ENCODE measurements at regions not wholly inside any gene's neighbourhood (a gene's known extent, or its start where the extent isn't known, plus 50 kb on each side); places are given as distances from the start of the nearest gene placed in this dataset.

DNA sequence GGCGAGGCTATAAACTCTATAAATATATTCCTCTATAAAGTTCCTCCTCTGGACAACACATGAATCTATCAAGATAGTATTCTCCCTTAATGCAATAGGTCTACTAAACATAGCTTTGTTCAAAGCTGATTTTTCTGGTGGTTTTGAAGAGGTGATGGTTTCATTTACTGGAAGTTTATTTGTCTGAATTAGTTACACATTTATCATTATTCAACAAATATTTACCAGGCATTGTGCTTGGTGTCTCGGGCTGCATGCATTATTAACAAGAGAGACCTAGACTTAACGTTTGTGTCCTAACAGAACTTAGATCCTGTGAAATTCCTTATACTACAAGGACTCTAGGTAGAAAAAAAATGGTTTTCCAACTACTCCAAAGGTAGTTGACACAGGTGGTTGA is 511.4 kb upstream of the B3GALT2 start:
- ATAC-seq, result no peak
- no peak for DNase-seq
- Histone ChIP-seq H3K4me1 (no peaks in the 10 kb centered on the region), H3K4me3 (no peak overlapping the region), H3K27me3 (no peaks in the 10 kb centered on the region), H3K36me3 (no peaks in the 10 kb centered on the region), H3K9me3 (no peaks in the 10 kb centered on the region), H3K27ac (no peak overlapping the region)
- in situ Hi-C loops (cut with MboI; ENCODE audit: low sequenced_read_pairs in 4 of 4), result no loop called here
- TF ChIP-seq POLR2A (IDR thresholded peaks at IDR 0.05), result no peak
- TF ChIP-seq, protein P1, sequence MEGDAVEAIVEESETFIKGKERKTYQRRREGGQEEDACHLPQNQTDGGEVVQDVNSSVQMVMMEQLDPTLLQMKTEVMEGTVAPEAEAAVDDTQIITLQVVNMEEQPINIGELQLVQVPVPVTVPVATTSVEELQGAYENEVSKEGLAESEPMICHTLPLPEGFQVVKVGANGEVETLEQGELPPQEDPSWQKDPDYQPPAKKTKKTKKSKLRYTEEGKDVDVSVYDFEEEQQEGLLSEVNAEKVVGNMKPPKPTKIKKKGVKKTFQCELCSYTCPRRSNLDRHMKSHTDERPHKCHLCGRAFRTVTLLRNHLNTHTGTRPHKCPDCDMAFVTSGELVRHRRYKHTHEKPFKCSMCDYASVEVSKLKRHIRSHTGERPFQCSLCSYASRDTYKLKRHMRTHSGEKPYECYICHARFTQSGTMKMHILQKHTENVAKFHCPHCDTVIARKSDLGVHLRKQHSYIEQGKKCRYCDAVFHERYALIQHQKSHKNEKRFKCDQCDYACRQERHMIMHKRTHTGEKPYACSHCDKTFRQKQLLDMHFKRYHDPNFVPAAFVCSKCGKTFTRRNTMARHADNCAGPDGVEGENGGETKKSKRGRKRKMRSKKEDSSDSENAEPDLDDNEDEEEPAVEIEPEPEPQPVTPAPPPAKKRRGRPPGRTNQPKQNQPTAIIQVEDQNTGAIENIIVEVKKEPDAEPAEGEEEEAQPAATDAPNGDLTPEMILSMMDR (IDR thresholded peaks at IDR 0.05 in 4 of 5, conservative IDR thresholded peaks at IDR 0.05 in 1 of 5), result no peak
- intact Hi-C loops (cut with DNase I; ENCODE audit: low total_unique reads), result no loop called here

DNA sequence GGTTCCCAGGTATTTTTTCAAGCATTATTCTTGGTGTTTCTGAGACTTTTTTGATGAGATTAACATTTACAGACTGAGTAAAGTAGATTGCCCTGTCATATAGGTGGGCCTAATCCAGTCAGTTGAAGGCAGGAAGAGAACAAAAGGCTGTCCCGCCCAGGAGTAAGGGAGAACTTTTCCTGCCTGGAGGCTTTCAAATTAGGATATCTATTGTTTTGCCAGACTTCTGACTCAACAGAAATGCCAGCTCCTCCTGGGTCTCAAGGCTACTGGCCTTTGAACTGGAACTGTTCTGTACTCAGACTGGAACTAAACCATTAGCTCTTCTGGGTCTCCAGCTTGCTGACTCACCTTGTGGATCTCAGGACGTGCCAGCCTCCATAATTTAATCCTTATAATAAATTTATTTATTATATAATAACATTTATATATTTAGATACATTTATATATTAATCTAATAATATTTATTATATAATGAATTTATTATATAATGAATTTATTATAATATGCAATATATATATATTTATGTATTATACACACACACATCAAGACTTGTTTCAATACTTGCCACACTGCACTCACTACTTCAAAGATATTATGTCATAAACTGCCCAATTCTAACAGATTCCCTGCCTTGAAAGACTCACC is 510.8 kb upstream of the B3GALT2 start:
- Histone ChIP-seq H3K36me3 (no peaks in the 10 kb centered on the region), H3K4me3 (no peak overlapping the region), H3K9me3 (no peaks in the 10 kb centered on the region), H3K27me3 (no peaks in the 10 kb centered on the region), H3K27ac (no peak overlapping the region), H3K4me1 (no peaks in the 10 kb centered on the region)
- DNase-seq (no peak), ATAC-seq (no peak)
- intact Hi-C loops (cut with DNase I; ENCODE audit: low total_unique reads), result no loop called here
- in situ Hi-C loops (cut with MboI; ENCODE audit: low sequenced_read_pairs in 4 of 4), result no loop called here
- TF ChIP-seq POLR2A (IDR thresholded peaks at IDR 0.05), result no peak

DNA sequence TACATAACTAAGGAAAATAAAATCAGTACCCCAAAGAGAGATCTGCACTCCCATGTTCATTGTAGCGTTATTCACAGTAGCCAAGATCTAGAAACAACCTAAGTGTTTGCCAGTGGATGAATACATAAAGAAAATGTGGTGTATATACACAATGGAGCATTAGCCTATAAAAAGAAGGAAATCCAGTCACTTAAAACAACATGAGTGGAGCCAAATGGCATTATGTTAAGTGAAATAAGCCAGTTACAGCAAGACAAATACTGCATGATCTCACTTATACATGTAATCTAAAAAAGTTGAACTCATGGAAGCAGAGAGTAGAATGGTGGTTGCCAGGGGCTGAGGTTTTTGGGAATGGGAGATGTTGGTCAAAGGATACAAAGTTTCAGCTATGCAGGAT is 508.3 kb upstream of the B3GALT2 start:
- no peaks in the 10 kb centered on the region for H3K9me3 ChIP-seq
- H3K36me3 ChIP-seq, result no peaks in the 10 kb centered on the region
- intact Hi-C loops (cut with DNase I; ENCODE audit: low total_unique reads), result no loop called here
- no peak for DNase-seq
- TF ChIP-seq POLR2A (IDR thresholded peaks at IDR 0.05), result no peak
- TF ChIP-seq, protein P1 (IDR thresholded peaks at IDR 0.05 in 4 of 5, conservative IDR thresholded peaks at IDR 0.05 in 1 of 5), result no peak
- H3K27ac ChIP-seq, result no peak overlapping the region
- in situ Hi-C loops (cut with MboI; ENCODE audit: low sequenced_read_pairs in 4 of 4), result no loop called here
- no peaks in the 10 kb centered on the region for H3K27me3 ChIP-seq
- ATAC-seq, result no peak
- no peaks in the 10 kb centered on the region for H3K4me1 ChIP-seq
- H3K4me3 ChIP-seq, result no peak overlapping the region

DNA sequence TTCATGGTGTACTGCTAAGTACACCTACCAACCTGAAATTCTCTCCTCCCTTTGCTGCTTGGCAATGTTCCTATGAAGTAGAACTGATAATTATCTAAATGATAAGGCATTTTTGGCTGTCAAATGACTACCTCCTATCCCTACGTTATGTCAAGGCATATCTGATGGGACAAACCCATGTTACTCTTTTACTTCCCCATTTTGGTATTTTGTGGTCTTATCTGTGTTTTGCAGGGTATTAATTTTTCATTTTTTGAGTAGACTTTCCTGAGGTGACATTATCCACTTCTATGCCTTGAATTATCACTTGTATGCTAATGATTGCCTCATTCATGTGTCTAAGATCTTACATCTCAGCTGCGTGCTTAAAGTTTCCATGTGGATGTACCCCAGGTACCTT is 499.6 kb upstream of the B3GALT2 start:
- H3K4me1 ChIP-seq, result no peaks in the 10 kb centered on the region
- no peak overlapping the region for H3K27ac ChIP-seq
- H3K27me3 ChIP-seq, result no peaks in the 10 kb centered on the region
- in situ Hi-C loops (cut with MboI; ENCODE audit: low sequenced_read_pairs in 4 of 4) (no loop called here), intact Hi-C loops (cut with DNase I; ENCODE audit: low total_unique reads) (no loop called here)
- H3K36me3 ChIP-seq, result no peaks in the 10 kb centered on the region
- TF ChIP-seq, protein P1 (IDR thresholded peaks at IDR 0.05 in 4 of 5, conservative IDR thresholded peaks at IDR 0.05 in 1 of 5), result no peak
- TF ChIP-seq POLR2A (IDR thresholded peaks at IDR 0.05), result no peak
- DNase-seq, result no peak
- H3K4me3 ChIP-seq, result no peak overlapping the region
- no peaks in the 10 kb centered on the region for H3K9me3 ChIP-seq
- no peak for ATAC-seq

GRCh38 chr1:193681422-193681821 is 495.0 kb upstream of the B3GALT2 start:
- Histone ChIP-seq H3K27ac (no peak overlapping the region), H3K4me1 (no peaks in the 10 kb centered on the region), H3K9me3 (no peaks in the 10 kb centered on the region), H3K36me3 (no peaks in the 10 kb centered on the region), H3K4me3 (no peak overlapping the region), H3K27me3 (no peaks in the 10 kb centered on the region)
- intact Hi-C loops (cut with DNase I; ENCODE audit: low total_unique reads) (no loop called here), in situ Hi-C loops (cut with MboI; ENCODE audit: low sequenced_read_pairs in 4 of 4) (no loop called here)
- no peak for TF ChIP-seq POLR2A (IDR thresholded peaks at IDR 0.05)
- TF ChIP-seq, protein P1 (IDR thresholded peaks at IDR 0.05 in 4 of 5, conservative IDR thresholded peaks at IDR 0.05 in 1 of 5), result no peak
- DNase-seq (no peak), ATAC-seq (no peak)
